GM23338 (cell line): ENCODE measurements at regions not wholly inside any gene's neighbourhood (a gene's known extent, or its start where the extent isn't known, plus 50 kb on each side); places are given as distances from the start of the nearest gene placed in this dataset.

ENCODE experiments used
- CTCF ChIP-seq, 2 experiments: fragments of 200-600 bp in 1 of 2; sonication (generic) in 1 of 2; conservative IDR thresholded peaks; 2 replicates each; pipeline versions ENCODE4 v1.5.1 to v1.6.1; 2016 to 2017; ENCODE audit warnings: antibody characterized with exemption in 2 of 2, low read depth in 2 of 2, mild to moderate bottlenecking in 2 of 2, moderate library complexity in 1 of 2
- EZH2 ChIP-seq: fragments of 200-600 bp; sonication (generic); IDR thresholded peaks from one replicate; pipeline ENCODE4 v1.8.0; 2017; ENCODE audit warnings: antibody characterized with exemption, mild to moderate bottlenecking, low read depth; ENCODE audit not compliant: unreplicated experiment
- EZH2phosphoT487 ChIP-seq: fragments of 200-600 bp; sonication (generic); IDR thresholded peaks from one replicate; pipeline ENCODE4 v1.8.1; 2018; ENCODE audit warnings: antibody characterized with exemption; ENCODE audit not compliant: unreplicated experiment
- JUNB ChIP-seq: IDR thresholded peaks from one replicate; pipeline ENCODE4 v1.6.1; 2016; ENCODE audit warnings: antibody characterized with exemption; ENCODE audit not compliant: unreplicated experiment
- NANOG ChIP-seq: IDR thresholded peaks from 2 replicates; pipeline ENCODE4 v1.6.1; 2016; ENCODE audit warnings: antibody characterized with exemption, borderline replicate concordance
- POLR2AphosphoS5 ChIP-seq: IDR thresholded peaks from 2 replicates; pipeline ENCODE4 v1.6.1; 2016; ENCODE audit warnings: antibody characterized with exemption, low read depth
- REST ChIP-seq: IDR thresholded peaks from one replicate; pipeline ENCODE4 v1.6.1; 2018; ENCODE audit warnings: antibody characterized with exemption; ENCODE audit not compliant: unreplicated experiment

GRCh38 chr20:60884277-60884676 is 367.8 kb upstream of the CDH4 start:
- no peak for TF ChIP-seq REST
- TF ChIP-seq CTCF (conservative IDR thresholded peaks at IDR 0.05; ENCODE audit: low read depth in 2 of 2): no peak
- TF ChIP-seq EZH2: no peak
- no peak for TF ChIP-seq JUNB
- TF ChIP-seq NANOG: no peak
- TF ChIP-seq EZH2phosphoT487: no peak
- TF ChIP-seq POLR2AphosphoS5: no peak
